ENCODE measurements at regions not wholly inside any gene's neighbourhood (a gene's known extent, or its start where the extent isn't known, plus 50 kb on each side); places are given as distances from the start of the nearest gene placed in this dataset.

DNA sequence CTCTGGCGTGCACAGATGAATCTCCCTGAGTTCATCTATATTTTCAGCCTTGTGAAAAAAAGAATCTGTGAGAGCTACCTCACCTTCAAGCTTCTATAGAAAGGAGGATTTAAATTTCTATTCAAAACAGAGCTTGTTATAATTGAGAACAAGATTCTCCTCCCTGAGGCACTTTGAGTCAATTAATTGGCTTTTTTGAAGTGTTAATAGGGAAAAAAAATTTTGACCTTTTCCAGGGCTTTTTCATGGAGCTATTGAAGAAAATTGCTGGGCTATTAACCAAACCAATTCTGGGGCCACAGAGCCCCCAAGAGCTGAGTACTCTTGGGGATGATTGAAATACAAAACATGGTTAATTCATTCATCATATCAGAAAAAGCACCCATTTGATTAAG lies 225.1 kb downstream of the CMPK2 start:
- TF ChIP-seq, protein P1, sequence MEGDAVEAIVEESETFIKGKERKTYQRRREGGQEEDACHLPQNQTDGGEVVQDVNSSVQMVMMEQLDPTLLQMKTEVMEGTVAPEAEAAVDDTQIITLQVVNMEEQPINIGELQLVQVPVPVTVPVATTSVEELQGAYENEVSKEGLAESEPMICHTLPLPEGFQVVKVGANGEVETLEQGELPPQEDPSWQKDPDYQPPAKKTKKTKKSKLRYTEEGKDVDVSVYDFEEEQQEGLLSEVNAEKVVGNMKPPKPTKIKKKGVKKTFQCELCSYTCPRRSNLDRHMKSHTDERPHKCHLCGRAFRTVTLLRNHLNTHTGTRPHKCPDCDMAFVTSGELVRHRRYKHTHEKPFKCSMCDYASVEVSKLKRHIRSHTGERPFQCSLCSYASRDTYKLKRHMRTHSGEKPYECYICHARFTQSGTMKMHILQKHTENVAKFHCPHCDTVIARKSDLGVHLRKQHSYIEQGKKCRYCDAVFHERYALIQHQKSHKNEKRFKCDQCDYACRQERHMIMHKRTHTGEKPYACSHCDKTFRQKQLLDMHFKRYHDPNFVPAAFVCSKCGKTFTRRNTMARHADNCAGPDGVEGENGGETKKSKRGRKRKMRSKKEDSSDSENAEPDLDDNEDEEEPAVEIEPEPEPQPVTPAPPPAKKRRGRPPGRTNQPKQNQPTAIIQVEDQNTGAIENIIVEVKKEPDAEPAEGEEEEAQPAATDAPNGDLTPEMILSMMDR (IDR thresholded peaks at IDR 0.05) = no peak
- TF ChIP-seq POLR2A (IDR thresholded peaks at IDR 0.05) = no peak

All from Peyer's patch (tissue), 4 donors.